Ishikawa (cell line): ENCODE measurements at regions not wholly inside any gene's neighbourhood (a gene's known extent, or its start where the extent isn't known, plus 50 kb on each side); places are given as distances from the start of the nearest gene placed in this dataset.

ENCODE experiments used
- CEBPB ChIP-seq: IDR thresholded peaks from 2 replicates; pipeline ENCODE4 v1.6.1; 2012
- CREB1 ChIP-seq: IDR thresholded peaks from 2 replicates; pipeline ENCODE4 v1.6.1; 2012; ENCODE audit warnings: low read depth
- EGR1 ChIP-seq: IDR thresholded peaks from 2 replicates; pipeline ENCODE4 v1.6.1; 2012
- EP300 ChIP-seq: IDR thresholded peaks from 2 replicates; pipeline ENCODE4 v1.6.1; 2012; ENCODE audit warnings: borderline replicate concordance
- FOXM1 ChIP-seq: IDR thresholded peaks from 2 replicates; pipeline ENCODE4 v1.6.1; 2012; ENCODE audit warnings: low read depth, borderline replicate concordance
- MAX ChIP-seq: IDR thresholded peaks from 2 replicates; pipeline ENCODE4 v1.6.1; 2012
- NFIC ChIP-seq: IDR thresholded peaks from 2 replicates; pipeline ENCODE4 v1.6.1; 2012
- RAD21 ChIP-seq: IDR thresholded peaks from 2 replicates; pipeline ENCODE4 v1.6.1; 2012; ENCODE audit warnings: low read depth
- REST ChIP-seq: IDR thresholded peaks from 2 replicates; pipeline ENCODE4 v1.6.1; 2012; ENCODE audit warnings: low read depth, mild to moderate bottlenecking
- TAF1 ChIP-seq: IDR thresholded peaks from 2 replicates; pipeline ENCODE4 v1.6.1; 2012; ENCODE audit warnings: low read depth, mild to moderate bottlenecking
- TCF12 ChIP-seq: IDR thresholded peaks from 2 replicates; pipeline ENCODE4 v1.6.1; 2012; ENCODE audit warnings: low read depth
- TEAD4 ChIP-seq: IDR thresholded peaks from 2 replicates; pipeline ENCODE4 v1.6.1; 2012
- USF1 ChIP-seq: IDR thresholded peaks from 2 replicates; pipeline ENCODE4 v1.6.1; 2012
- YY1 ChIP-seq: IDR thresholded peaks from 2 replicates; pipeline ENCODE4 v1.6.1; 2012; ENCODE audit warnings: low read depth
- ZBTB7A ChIP-seq: IDR thresholded peaks from 2 replicates; pipeline ENCODE4 v1.6.1; 2012; ENCODE audit warnings: low read depth

GRCh38 chr1:193306430-193306829 is 120.0 kb upstream of the B3GALT2 start:
- TF ChIP-seq EGR1 (no peak), MAX (no peak), RAD21 (no peak), NFIC (no peak), CREB1 (no peak), TCF12 (no peak), YY1 (no peak), ZBTB7A (no peak), TAF1 (no peak), REST (no peak), EP300 (no peak), USF1 (no peak), TEAD4 (no peak), FOXM1 (no peak), CEBPB (no peak)
